ENCODE measurements at regions not wholly inside any gene's neighbourhood (a gene's known extent, or its start where the extent isn't known, plus 50 kb on each side); places are given as distances from the start of the nearest gene placed in this dataset.

GRCh38 chr2:43051338-43051737, 175.1 kb downstream of the ZFP36L2 start:
- H3K4me3 ChIP-seq (ENCODE audit: low read depth, low read length) = no peak overlapping the region
- no peaks in the 10 kb centered on the region for H3K27me3 ChIP-seq (replicated peaks)
- no peak overlapping the region for H3K27ac ChIP-seq
- in situ Hi-C loops (cut with HindIII; ENCODE audit: low pct_ligation_motif_present, low sequenced_read_pairs) = no loop called here
- peak; percentile 73 for DNase-seq
- no peaks in the 10 kb centered on the region for H3K36me3 ChIP-seq (replicated peaks)
- TF ChIP-seq CTCF (IDR thresholded peaks at IDR 0.05; ENCODE audit: low read depth, low read length, missing control alignments) = no peak

- no peak overlapping the region for H3K27ac ChIP-seq
- no peaks in the 10 kb centered on the region for H3K27me3 ChIP-seq (replicated peaks)
- no peak overlapping the region for H3K4me3 ChIP-seq (ENCODE audit: low read depth, low read length)
- in situ Hi-C loops (cut with HindIII; ENCODE audit: low pct_ligation_motif_present, low sequenced_read_pairs) = no loop called here
- H3K36me3 ChIP-seq (replicated peaks) = no peaks in the 10 kb centered on the region
- TF ChIP-seq CTCF (IDR thresholded peaks at IDR 0.05; ENCODE audit: low read depth, low read length, missing control alignments) = no peak
- no peak for DNase-seq
Measured at GRCh38 chr2:43050866-43051265, 175.5 kb downstream of the ZFP36L2 start.

- Histone ChIP-seq H3K27me3 (replicated peaks) (no peaks in the 10 kb centered on the region), H3K4me3 (ENCODE audit: low read depth, low read length) (no peak overlapping the region), H3K36me3 (replicated peaks) (no peaks in the 10 kb centered on the region), H3K27ac (no peak overlapping the region)
- DNase-seq = no peak
- TF ChIP-seq CTCF (IDR thresholded peaks at IDR 0.05; ENCODE audit: low read depth, low read length, missing control alignments) = no peak
- in situ Hi-C loops (cut with HindIII; ENCODE audit: low pct_ligation_motif_present, low sequenced_read_pairs) = no loop called here
Measured at GRCh38 chr2:43049836-43050801, 176.3 kb downstream of the ZFP36L2 start.

GRCh38 chr2:43047187-43047780, 179.1 kb downstream of the ZFP36L2 start:
- Histone ChIP-seq H3K27ac (no peak overlapping the region), H3K36me3 (replicated peaks) (no peaks in the 10 kb centered on the region), H3K4me3 (ENCODE audit: low read depth, low read length) (no peak overlapping the region), H3K27me3 (replicated peaks) (no peaks in the 10 kb centered on the region)
- DNase-seq = no peak
- TF ChIP-seq CTCF (IDR thresholded peaks at IDR 0.05; ENCODE audit: low read depth, low read length, missing control alignments) = no peak
- in situ Hi-C loops (cut with HindIII; ENCODE audit: low pct_ligation_motif_present, low sequenced_read_pairs) = no loop called here

- no peak for TF ChIP-seq CTCF (IDR thresholded peaks at IDR 0.05; ENCODE audit: low read depth, low read length, missing control alignments)
- H3K4me3 ChIP-seq (ENCODE audit: low read depth, low read length) = no peak overlapping the region
- no peak overlapping the region for H3K27ac ChIP-seq
- H3K36me3 ChIP-seq (replicated peaks) = no peaks in the 10 kb centered on the region
- no peak for DNase-seq
- in situ Hi-C loops (cut with HindIII; ENCODE audit: low pct_ligation_motif_present, low sequenced_read_pairs) = no loop called here
- no peaks in the 10 kb centered on the region for H3K27me3 ChIP-seq (replicated peaks)
Measured at GRCh38 chr2:43045866-43046265, 180.5 kb downstream of the ZFP36L2 start.
